Lower lobe of right lung (tissue), 2 donors: ENCODE measurements at regions not wholly inside any gene's neighbourhood (a gene's known extent, or its start where the extent isn't known, plus 50 kb on each side); places are given as distances from the start of the nearest gene placed in this dataset.

Experiments used
- ATAC-seq, 2 donors: fragments of 200-7000 bp; cut with Tn5 transposase; one replicate each; pipeline ENCODE4 v1.9.1; 2020 to 2022; ENCODE audit warnings: mild to moderate bottlenecking in 2 of 2, moderate library complexity in 2 of 2
- DNase-seq: peaks from one replicate; pipeline ENCODE4 v3.0.0-alpha.2; 2020
- H3K27ac ChIP-seq: fragments of 200-600 bp; one replicate; pipeline ENCODE4 v1.8.0; 2022
- H3K27me3 ChIP-seq: fragments of 200-600 bp; one replicate; pipeline ENCODE4 v1.8.0; 2022; ENCODE audit warnings: low read depth
- H3K36me3 ChIP-seq: fragments of 200-600 bp; one replicate; pipeline ENCODE4 v1.8.0; 2022; ENCODE audit warnings: mild to moderate bottlenecking
- H3K4me1 ChIP-seq: fragments of 200-600 bp; one replicate; pipeline ENCODE4 v1.8.0; 2022
- H3K4me3 ChIP-seq: fragments of 200-600 bp; one replicate; pipeline ENCODE4 v1.8.0; 2022; ENCODE audit warnings: mild to moderate bottlenecking
- H3K9me3 ChIP-seq: fragments of 200-600 bp; one replicate; pipeline ENCODE4 v1.8.0; 2022
- CTCF ChIP-seq: fragments of 200-600 bp; IDR thresholded peaks from one replicate; pipeline ENCODE4 v1.8.0; 2022; ENCODE audit warnings: antibody characterized with exemption, mild to moderate bottlenecking
- intact Hi-C: fragments of 100-400 bp; cut with DNase I; formaldehyde crosslinking; loops from one replicate; pipeline ENCODE4 v1.11.0; 2022
- donor health status: DM: no; HTN: yes; CAD: no; lungs with severe emphysema.

GRCh38 chr2:122486705-122487415 lies 731.4 kb downstream of the TSN start:
- intact Hi-C loops: no loop called here
- H3K9me3 ChIP-seq: no peaks in the 10 kb centered on the region
- H3K36me3 ChIP-seq: no peaks in the 10 kb centered on the region
- ATAC-seq (no peak), DNase-seq (no peak)
- H3K27ac ChIP-seq: no peak overlapping the region
- H3K4me1 ChIP-seq: no peaks in the 10 kb centered on the region
- H3K27me3 ChIP-seq: no peaks in the 10 kb centered on the region
- TF ChIP-seq CTCF: no peak
- no peak overlapping the region for H3K4me3 ChIP-seq

- Histone ChIP-seq H3K27ac (no peak overlapping the region), H3K4me1 (no peaks in the 10 kb centered on the region), H3K27me3 (no peaks in the 10 kb centered on the region), H3K9me3 (no peaks in the 10 kb centered on the region), H3K36me3 (no peaks in the 10 kb centered on the region), H3K4me3 (no peak overlapping the region)
- no peak for TF ChIP-seq CTCF
- intact Hi-C loops: no loop called here
- ATAC-seq (no peak), DNase-seq (no peak)
Measured at GRCh38 chr2:122491011-122491410, 735.6 kb downstream of the TSN start.

GRCh38 chr2:122500316-122501105 lies 745.1 kb downstream of the TSN start:
- intact Hi-C loops: no loop called here
- no peak overlapping the region for H3K27ac ChIP-seq
- DNase-seq (no peak), ATAC-seq (no peak)
- H3K27me3 ChIP-seq: no peaks in the 10 kb centered on the region
- no peaks in the 10 kb centered on the region for H3K9me3 ChIP-seq
- no peaks in the 10 kb centered on the region for H3K4me1 ChIP-seq
- TF ChIP-seq CTCF: no peak
- no peaks in the 10 kb centered on the region for H3K36me3 ChIP-seq
- no peak overlapping the region for H3K4me3 ChIP-seq

GRCh38 chr2:122506620-122507019 lies 751.2 kb downstream of the TSN start:
- H3K4me1 ChIP-seq: no peaks in the 10 kb centered on the region
- H3K9me3 ChIP-seq: no peaks in the 10 kb centered on the region
- no peak overlapping the region for H3K4me3 ChIP-seq
- intact Hi-C loops: no loop called here
- ATAC-seq: no peak
- H3K27ac ChIP-seq: no peak overlapping the region
- H3K36me3 ChIP-seq: no peaks in the 10 kb centered on the region
- no peak for DNase-seq
- TF ChIP-seq CTCF: no peak
- H3K27me3 ChIP-seq: no peaks in the 10 kb centered on the region

- Histone ChIP-seq H3K4me1 (no peaks in the 10 kb centered on the region), H3K36me3 (no peaks in the 10 kb centered on the region), H3K27me3 (no peaks in the 10 kb centered on the region), H3K9me3 (no peaks in the 10 kb centered on the region), H3K4me3 (no peak overlapping the region), H3K27ac (no peak overlapping the region)
- intact Hi-C loops: no loop called here
- ATAC-seq: no peak
- no peak for TF ChIP-seq CTCF
- DNase-seq: no peak
Measured at GRCh38 chr2:122507261-122507660, 751.8 kb downstream of the TSN start.
